Endothelial cell of umbilical vein (primary cell): ENCODE measurements at regions not wholly inside any gene's neighbourhood (a gene's known extent, or its start where the extent isn't known, plus 50 kb on each side); places are given as distances from the start of the nearest gene placed in this dataset.

Experiments
- EZH2 ChIP-seq: IDR thresholded peaks from 2 replicates; pipeline ENCODE4 v1.6.1; 2012; ENCODE audit warnings: borderline replicate concordance, low read depth, mild to moderate bottlenecking, moderate library complexity, low read length, inconsistent platforms; ENCODE audit not compliant: severe bottlenecking
- POLR2A ChIP-seq: IDR thresholded peaks from 2 replicates; pipeline ENCODE4 v1.6.1; 2012; ENCODE audit warnings: low read depth, mild to moderate bottlenecking, control low read depth, low read length

DNA sequence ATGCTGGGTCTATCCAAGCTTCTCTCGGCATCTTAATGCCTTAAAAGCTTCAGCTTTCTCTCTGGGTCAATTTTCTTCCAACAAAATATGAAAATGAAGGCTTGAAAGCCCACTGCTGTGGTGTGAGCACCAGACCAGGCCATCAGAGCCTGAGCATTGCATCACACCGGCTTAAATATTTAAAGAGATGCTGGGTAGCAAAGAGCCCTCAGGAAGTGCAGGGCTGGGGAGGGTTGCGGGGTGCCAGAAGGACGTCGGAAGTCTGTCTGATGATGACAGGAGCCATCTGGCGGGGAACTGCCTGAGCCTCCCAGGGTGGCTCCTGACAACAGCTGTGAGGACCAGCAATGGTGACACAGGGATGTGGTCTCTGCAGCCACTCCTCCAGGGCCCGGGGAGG is 185.5 kb downstream of the OLFM1 start:
- no peak for TF ChIP-seq EZH2
- no peak for TF ChIP-seq POLR2A
